GM18499 (cell line): ENCODE measurements at regions not wholly inside any gene's neighbourhood (a gene's known extent, or its start where the extent isn't known, plus 50 kb on each side); places are given as distances from the start of the nearest gene placed in this dataset.
"Not testable (repeated sequence)": the region's sequence is repeated elsewhere in the genome, so short reads cannot be mapped to it uniquely, and the experiment has no call there.

ENCODE experiments used
- ATAC-seq: cut with Tn5 transposase; IDR thresholded peaks from one replicate; pipeline ENCODE4 v1.9.1; 2021; ENCODE audit warnings: moderate number of reproducible peaks; ENCODE audit not compliant: insufficient read depth, unreplicated experiment

- no peak for ATAC-seq
Observed at GRCh38 chr9:75712700-75713099, 177.8 kb upstream of the PCSK5 start.

- ATAC-seq, result no peak
Observed at GRCh38 chr9:75713335-75713734, 177.1 kb upstream of the PCSK5 start.

GRCh38 chr9:75715360-75715759 is 175.1 kb upstream of the PCSK5 start:
- no peak for ATAC-seq

- ATAC-seq, result no peak
Observed at GRCh38 chr9:75718677-75719076, 171.8 kb upstream of the PCSK5 start.

GRCh38 chr9:75728391-75728790 is 162.1 kb upstream of the PCSK5 start:
- ATAC-seq, result no peak

- no peak for ATAC-seq
Observed at GRCh38 chr9:75734802-75735201, 155.7 kb upstream of the PCSK5 start.

GRCh38 chr9:75739884-75740611 is 150.4 kb upstream of the PCSK5 start:
- no peak for ATAC-seq

GRCh38 chr9:75743855-75744254 is 146.6 kb upstream of the PCSK5 start:
- no peak for ATAC-seq

- no peak for ATAC-seq
Observed at GRCh38 chr9:75754080-75754479, 136.4 kb upstream of the PCSK5 start.

- no peak for ATAC-seq
Observed at GRCh38 chr9:75775166-75775565, 115.3 kb upstream of the PCSK5 start.

- no peak for ATAC-seq
Observed at GRCh38 chr9:75775966-75776691, 114.3 kb upstream of the PCSK5 start.

GRCh38 chr9:75780185-75780584 is 110.3 kb upstream of the PCSK5 start:
- no peak for ATAC-seq

GRCh38 chr9:75788006-75788634 is 102.4 kb upstream of the PCSK5 start:
- ATAC-seq, result no peak

GRCh38 chr9:75797085-75797580 is 93.3 kb upstream of the PCSK5 start:
- ATAC-seq, result no peak

GRCh38 chr9:75798505-75798904 is 92.0 kb upstream of the PCSK5 start:
- no peak for ATAC-seq

GRCh38 chr9:75803130-75803529 is 87.3 kb upstream of the PCSK5 start:
- no peak for ATAC-seq

GRCh38 chr9:75810063-75810462 is 80.4 kb upstream of the PCSK5 start:
- no peak for ATAC-seq

- no peak for ATAC-seq
Observed at GRCh38 chr9:75811692-75812091, 78.8 kb upstream of the PCSK5 start.

- no peak for ATAC-seq
Observed at GRCh38 chr9:75812141-75812540, 78.3 kb upstream of the PCSK5 start.

- ATAC-seq, result no peak
Observed at GRCh38 chr9:75814667-75815066, 75.8 kb upstream of the PCSK5 start.

GRCh38 chr9:75820471-75821115 is 69.9 kb upstream of the PCSK5 start:
- ATAC-seq, result not testable (repeated sequence)
